ENCODE measurements at regions not wholly inside any gene's neighbourhood (a gene's known extent, or its start where the extent isn't known, plus 50 kb on each side); places are given as distances from the start of the nearest gene placed in this dataset.
"Not testable (repeated sequence)": the region's sequence is repeated elsewhere in the genome, so short reads cannot be mapped to it uniquely, and the experiment has no call there.

DNA sequence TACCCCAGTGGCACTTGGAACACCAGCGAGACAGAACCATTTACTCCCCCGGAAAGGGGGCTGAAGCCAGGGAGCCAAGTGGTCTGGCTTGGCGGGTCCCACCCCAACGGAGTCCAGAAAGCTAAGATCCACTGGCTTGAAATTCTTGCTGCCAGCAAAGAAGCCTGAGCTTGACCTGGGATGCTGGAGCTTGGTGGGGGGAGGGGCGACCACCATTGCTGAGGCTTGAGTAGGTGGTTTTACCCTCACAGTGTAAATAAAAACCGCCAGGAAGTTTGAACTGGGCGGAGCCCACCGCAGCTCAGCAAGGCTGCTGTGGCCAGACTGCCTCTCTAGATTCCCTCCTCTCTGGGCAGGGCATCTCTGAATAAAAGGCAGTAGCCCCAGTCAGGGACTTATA lies 62.8 kb downstream of the RPS24 start:
- DNase-seq (ENCODE audit: extremely low read depth in 1 of 2, low read depth in 1 of 2) = not testable (repeated sequence)

DNA sequence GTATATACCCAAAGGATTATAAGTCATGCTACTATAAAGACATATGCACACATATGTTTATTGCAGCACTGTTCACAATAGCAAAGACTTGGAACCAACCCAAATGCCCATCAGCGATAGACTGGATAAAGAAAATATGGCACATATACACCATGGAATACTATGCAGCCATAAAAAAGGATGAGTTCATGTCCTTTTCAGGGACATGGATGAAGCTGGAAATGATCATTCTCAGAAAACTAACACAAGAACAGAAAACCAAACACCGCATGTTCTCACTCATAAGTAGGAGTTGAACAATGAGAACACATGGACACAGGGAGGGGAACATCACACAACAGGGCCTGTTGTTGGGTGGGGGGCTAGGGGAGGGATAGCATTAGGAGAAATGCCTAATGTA lies 68.9 kb downstream of the RPS24 start:
- DNase-seq (ENCODE audit: extremely low read depth in 1 of 2, low read depth in 1 of 2) = not testable (repeated sequence)

DNA sequence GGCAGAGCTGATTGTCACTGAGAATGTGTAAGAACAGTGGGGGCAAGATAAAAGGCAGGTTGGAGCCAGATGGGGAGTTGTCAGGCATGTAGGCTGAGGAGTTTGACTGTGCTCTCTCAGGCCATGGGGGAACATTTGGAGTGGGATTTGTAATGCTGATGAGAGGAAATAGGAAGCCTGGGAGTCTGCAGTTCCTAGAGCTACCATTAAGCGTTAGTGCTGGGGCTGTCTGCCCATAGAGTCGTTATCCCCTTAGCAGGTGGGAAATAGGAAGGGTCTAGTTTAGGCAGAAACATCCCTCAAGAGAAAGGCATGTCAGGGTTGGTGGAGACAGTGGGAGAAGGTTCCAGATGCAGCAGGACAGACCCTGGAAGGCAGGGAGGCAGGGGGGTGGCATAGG lies 75.5 kb downstream of the RPS24 start:
- no peak for DNase-seq (ENCODE audit: extremely low read depth in 1 of 2, low read depth in 1 of 2)

DNA sequence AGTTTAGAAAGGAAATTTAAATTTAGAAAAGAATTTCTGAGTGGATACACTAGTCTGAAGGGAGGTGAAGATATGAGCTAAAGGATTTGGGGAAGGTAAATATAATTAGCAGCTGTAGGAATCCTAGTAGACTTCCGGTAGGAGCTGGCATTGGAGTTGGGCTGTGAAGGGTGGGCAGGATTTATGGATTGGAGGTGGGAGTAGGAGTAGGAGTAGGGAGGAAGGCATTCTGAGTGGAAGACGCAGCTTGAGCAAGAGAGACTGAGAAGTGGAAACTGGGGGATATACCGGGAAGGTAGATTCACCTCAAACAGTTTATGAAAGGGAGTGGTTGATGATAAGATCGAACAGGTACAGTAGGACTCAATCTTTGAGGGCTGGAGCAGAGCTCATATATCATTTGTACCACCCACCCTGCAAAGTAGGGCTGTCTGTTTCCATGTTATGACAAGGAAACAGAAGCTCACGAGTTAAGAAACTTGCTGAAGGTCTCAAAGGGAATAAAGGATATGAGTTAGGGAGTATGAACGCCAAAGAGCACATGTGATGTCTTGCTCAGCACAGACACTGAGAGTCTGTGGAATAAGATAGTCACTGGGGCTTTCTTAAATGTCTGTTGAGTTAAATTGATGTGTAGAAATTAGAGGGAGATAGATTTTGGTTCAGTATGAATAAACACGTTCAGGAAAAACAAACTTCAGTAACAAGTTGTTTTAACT lies 81.6 kb downstream of the RPS24 start:
- no peak for DNase-seq (ENCODE audit: extremely low read depth in 1 of 2, low read depth in 1 of 2)

DNA sequence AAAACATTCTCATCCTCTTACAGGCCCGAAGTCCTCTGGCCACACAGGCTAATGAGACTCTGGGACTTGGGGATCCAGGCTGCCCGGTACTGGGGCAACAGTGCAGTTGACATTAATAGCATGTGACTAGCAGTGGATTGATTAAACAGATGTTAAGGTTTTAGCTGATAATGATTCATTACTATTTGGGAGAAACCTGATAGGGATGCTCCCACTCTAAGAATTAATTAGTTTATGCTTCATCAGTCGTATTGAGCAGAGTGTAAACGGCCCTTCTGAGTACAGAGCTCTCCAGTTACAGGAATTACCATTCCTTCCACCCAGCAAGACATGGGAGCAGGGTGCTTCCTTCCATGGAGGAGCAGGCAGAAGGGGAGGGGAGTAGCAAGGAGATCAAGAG lies 82.7 kb downstream of the RPS24 start:
- DNase-seq (ENCODE audit: extremely low read depth in 1 of 2, low read depth in 1 of 2) = no peak

DNA sequence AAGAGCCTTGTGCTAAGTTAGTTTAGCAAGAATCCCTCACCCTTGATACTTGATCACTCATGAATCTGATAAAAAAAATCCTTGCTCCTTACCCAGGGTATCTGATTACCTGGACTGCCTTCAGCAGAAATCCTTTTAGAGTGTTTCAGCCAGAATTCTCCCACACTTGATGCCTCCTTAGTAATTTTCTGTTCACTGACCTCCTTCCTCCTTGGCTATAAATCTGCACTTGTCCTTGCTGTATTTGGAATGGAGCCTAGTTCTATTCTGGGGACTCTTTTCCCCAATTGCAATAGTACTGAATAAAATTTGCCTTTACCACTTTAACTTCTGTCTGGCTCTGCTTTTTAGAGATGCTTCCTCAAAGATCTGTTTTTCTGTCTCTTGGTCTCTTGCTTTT lies 84.9 kb downstream of the RPS24 start:
- DNase-seq (ENCODE audit: extremely low read depth in 1 of 2, low read depth in 1 of 2) = no peak

DNA sequence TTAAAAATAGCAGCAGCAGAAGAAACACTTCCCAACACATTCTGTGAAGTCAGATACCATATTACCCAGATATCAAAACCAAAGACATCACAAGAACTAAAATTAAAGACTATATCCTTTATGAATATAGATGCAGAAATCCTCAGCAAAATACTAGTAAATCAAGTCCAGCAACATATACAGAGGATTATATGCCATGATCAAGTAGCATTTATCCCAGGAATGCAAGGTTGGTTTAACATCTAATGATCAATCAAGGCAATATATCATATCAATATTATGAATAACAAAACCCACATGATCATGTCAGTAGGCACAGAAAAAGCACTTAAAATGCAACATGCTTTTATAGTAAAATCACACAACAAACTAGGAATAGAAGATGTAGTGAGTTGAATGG lies 88.1 kb downstream of the RPS24 start:
- DNase-seq (ENCODE audit: extremely low read depth in 1 of 2, low read depth in 1 of 2) = no peak

DNA sequence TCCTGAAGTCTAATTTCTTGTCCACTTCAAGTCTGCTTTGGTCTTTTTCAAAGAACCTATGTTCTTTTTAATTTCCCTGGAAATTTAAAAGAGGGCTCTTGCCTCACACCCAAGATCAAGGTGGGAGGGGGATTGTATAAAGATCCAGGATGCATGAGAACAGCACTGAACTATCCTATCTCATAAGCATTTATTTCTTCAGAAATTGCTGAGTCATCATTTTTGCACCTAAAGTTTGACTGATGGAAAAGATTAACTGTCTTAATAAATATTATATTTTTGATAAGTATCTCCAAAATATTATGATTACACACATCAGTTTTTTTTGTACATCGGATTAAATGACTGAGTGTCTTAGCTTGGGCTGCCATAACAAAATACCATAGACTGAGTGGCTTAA lies 90.5 kb downstream of the RPS24 start:
- no peak for DNase-seq (ENCODE audit: extremely low read depth in 1 of 2, low read depth in 1 of 2)

DNA sequence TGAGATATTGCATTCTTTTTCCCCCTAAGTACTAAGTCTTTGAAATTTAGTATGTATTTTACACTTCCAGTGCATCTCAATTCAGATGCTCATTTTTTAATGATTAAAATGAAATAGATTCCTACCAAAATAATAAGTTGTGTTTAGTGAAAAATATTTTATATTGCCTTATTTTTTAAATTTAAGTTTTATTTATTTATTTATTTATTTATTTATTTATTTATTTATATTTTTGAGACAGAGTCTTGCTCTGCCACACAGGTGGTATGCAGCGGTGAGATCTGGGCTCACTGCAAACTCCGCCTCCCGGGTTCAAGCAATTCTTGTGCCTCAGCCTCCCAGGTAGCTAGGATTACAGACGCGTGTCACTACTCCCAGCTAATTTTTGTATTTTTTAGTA lies 95.5 kb downstream of the RPS24 start:
- no peak for DNase-seq (ENCODE audit: extremely low read depth in 1 of 2, low read depth in 1 of 2)

DNA sequence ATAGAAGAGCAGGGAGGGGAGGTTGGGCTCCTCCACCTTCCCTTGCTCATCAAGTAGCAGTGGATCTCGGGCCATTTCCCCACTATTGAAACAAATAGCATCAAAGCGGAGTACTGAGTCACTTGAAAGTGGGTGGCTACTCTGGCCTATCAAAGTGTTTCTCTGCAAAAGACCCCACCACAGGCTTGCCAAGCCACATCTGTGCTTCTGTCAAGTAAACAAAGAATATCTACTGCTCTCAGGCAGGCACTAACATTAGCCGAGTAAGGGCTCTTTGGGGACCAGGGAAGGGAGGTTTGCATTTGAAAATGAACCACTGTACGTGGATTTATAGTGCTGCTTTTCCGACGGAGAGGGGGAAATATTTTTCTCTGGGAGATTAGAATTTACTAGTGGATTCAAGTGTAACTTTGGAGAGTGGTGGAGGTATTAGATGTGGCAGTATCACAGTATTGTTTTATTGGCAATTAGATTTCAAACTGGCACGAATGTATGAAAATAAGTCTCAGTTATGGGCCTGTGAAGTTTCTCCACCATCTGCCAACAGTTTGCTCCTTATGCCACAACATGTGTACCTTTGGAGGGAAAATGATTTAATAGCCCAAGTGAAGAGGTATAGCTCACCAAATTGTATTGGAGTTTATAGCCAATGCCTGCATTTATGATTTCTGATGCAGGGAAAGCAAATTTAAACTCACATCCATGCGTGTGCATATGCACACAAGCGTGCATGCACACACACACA lies 97.5 kb downstream of the RPS24 start:
- DNase-seq (ENCODE audit: extremely low read depth in 1 of 2, low read depth in 1 of 2) = no peak

DNA sequence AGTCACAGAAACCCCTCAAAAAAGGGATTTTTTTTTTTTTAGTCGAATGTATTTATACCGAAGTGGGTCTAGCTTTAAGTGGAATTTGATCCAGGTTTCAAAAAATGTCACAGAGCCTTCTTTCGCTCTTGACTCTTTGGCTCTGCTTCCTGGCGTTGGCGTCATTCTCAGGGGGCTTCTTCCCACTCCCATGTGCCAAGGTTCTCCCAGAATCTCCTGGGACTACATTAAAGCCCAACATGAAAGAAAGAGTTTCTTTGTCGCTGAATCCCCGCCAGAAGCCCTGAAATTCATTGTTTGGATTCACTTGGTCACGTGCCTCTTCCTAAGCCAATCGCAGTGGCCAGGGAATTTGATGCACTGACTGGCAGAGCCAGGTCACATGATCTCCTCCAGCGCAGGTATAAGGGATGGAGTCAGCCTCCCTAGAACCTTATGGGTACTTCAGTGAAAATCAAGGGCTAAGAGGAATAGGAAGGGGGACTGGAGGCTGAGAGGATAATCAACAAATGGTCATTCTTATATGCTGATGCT lies 101.2 kb downstream of the RPS24 start:
- DNase-seq (ENCODE audit: extremely low read depth in 1 of 2, low read depth in 1 of 2) = no peak

DNA sequence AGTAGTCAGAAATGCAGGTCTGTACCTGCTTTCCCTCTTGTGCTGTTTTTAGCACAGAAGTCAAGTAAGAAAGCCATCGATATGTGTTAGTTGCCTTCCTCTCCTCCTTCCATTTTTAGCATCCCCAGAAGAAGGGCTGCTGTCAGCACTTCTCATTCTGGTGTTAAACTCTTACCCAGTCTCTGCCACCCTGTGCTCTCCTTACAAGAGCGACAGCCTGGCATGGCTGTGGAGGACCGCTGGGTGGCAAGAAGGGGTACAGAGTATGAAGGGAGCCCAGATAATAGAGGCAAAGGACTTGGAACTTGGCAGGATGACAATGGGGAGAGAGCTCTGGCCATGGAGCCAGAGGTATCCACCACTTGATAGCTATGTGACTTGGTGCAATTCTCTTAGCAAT lies 103.5 kb downstream of the RPS24 start:
- no peak for DNase-seq (ENCODE audit: extremely low read depth in 1 of 2, low read depth in 1 of 2)

DNA sequence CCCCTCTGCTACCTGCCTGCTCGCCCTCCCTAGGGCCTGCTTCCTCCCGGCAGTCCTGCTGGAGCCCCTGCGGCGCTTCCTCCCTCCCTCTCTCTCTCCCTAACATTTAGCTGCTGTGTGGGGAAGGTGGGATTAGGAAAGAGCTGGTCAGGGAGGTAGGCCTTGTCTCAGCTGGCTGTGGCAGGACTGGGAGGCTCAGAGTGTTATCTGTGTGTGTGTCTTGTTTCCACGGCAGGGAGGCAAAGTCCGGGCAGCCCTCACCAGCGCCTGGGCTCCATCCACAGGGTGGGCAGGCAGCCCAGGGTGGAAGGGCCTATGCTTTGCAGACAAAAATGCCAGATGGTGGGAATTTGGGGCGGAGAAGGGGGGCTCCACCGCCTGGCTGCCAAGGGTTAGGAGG lies 105.7 kb downstream of the RPS24 start:
- DNase-seq (ENCODE audit: extremely low read depth in 1 of 2, low read depth in 1 of 2) = no peak

DNA sequence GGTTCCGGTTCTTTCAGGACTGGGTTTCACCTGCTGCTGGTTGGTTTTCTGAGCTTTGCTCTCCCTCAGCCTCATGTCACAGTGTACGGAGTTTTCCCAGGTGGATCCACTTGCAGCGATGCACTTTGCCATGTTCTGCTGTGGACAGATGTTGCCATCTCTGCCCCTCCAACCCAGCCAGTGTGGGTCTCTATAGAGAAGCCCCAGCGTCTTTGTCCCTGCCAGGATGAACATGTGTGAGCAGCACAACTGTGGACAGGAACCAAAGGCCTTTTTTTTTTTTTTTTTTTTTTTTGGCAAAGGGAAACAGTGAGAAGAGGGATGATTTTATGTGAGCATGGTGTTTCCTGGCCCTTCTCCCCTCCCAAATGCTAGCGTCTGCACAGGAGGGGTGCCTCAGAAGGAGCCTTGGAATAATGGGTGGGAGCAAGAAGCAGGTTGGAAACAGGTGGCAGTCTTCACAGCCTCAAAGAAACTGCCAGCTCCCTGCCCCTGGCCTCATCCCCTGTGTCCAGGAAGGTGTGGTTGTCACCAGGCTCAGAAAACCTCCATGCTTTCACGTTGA lies 106.5 kb downstream of the RPS24 start:
- no peak for DNase-seq (ENCODE audit: extremely low read depth in 1 of 2, low read depth in 1 of 2)

DNA sequence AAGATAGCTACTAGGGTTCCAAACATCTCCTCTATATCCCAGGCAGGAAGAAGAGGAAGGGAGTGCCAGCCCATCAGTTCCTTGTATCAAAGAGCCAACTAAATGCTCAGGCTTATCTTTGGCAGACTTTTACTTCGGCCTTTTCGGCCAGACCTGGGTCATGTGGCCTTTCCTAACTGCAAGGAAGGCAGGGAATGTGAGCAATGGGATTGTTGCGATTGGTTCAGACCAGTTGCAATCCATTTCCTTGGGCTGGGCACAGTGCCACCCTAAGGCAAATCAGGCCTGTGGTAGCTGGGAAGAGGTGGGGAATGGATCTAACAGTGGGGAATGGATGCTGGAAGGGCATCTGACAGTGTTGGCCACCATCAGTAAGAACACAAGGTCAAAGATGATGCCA lies 109.9 kb downstream of the RPS24 start:
- no peak for DNase-seq (ENCODE audit: extremely low read depth in 1 of 2, low read depth in 1 of 2)

DNA sequence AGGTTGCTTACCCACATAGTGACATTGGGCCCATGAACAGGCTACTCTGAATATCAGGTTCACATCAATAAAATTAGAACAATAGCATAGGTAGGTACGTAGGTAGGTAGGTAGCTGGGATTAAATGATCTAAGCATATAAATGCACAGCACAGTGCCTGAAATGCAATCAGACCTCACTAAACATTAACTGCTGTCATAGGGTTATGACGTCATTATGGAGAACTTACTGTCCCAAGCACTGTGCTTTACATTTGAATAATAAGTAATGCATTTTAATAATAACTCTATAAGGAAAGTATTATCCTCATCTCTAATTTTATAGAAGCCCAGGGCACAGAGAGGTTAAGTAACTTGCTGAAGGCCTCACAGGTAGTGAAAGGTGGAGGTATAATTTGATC lies 112.5 kb downstream of the RPS24 start:
- no peak for DNase-seq (ENCODE audit: extremely low read depth in 1 of 2, low read depth in 1 of 2)

DNA sequence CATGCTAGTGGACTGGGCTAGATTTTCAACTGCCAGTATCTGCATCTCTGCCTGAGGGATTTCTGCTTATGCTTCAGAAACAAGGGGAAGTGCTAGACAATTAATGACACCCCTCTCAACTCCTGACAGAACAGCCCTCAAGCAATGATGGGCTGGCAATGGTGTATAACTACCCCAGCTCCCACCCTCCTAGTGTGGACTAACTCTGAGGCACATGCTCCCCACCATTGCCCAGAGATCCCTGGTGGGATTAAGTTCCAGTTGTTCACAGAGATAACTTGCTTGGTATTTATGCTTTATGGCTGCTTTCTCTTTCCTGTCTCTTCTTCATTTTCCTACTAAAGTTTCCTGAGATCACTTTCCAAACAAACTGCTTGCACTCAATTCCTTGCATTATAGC lies 113.5 kb downstream of the RPS24 start:
- no peak for DNase-seq (ENCODE audit: extremely low read depth in 1 of 2, low read depth in 1 of 2)

DNA sequence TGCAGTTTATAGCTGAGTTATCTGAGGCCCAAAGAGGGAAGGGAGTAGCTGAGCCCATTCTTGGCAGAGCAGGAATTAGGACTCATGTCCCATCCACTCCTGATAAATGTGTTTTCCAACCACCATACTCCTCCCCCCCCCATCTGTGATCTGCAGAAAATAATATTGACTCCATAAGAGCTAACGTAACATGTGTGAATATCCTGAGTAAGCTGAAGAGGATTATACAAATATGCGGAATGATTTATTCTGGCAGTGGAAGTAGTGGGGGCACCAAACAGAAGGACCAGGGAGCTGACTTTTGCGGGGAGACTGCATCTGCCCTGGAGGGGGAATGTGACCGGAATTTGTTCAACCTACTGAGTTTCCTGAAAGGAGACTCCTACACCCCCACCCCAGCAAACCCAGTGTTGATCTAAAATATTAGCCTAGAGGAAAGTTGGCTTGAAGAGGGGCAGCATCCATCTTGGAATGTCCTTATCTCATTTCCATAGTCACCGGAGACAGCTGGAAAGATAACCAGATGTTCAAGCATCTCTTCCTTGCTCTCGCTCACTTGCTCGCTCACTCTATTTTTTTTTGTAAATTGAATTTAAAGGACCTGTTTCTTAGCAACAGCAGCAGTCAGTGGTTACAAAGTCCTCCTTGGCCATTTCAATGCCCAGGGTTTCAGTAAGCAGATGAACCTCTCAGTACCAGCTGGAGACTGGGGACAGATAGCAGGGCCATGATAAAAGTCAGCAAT lies 114.7 kb downstream of the RPS24 start:
- DNase-seq (ENCODE audit: extremely low read depth in 1 of 2, low read depth in 1 of 2) = no peak

DNA sequence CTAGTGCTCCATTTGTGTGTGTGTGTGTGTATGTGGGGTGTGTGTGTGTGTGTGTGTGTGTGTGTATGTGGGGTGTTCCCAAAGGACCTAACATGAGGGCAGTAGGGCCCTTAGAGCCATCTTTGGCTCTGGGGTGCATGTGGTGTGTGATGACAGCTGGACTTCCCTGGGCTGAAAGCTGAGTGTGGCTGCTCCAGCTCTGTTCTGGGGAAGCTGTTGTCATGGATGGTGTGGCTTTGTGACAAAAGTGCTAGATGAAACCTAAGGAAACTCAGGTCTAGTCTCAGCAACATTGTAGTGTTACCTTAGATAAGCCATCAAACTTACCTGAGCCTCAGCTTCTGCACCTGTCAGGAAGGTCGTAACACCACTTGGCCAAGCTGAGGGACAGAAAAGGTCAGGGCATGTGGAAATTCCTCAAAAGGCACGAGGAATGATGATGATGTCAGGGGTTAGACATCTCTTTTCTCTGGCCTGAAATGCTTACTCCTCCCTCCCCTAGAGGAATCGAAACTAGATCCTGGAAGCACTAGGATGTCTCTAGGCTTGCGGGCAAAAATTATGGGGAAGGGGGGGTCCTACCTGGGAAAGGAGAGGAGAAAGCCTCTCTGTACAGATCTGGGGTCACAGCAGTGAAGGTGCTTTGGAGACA lies 115.4 kb downstream of the RPS24 start:
- no peak for DNase-seq (ENCODE audit: extremely low read depth in 1 of 2, low read depth in 1 of 2)

DNA sequence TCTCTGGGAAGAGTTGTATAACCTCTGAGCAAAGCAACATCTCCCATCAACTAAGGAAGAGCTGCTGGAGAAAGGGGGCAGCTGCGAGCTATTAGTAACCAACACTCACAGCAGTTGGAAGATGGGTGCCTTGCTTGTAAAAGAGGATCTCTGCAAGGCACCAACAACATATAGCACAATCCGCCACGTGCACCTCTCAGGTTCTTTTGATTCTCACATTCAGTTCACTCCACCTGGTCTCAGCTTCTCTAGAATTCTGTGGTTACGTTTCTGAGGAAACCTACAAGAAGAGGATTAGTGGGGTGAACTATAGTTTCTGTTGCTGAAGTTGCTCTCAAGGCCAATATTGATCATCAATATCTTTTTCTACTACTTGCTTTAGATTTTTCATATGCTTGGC lies 117.1 kb downstream of the RPS24 start:
- no peak for DNase-seq (ENCODE audit: extremely low read depth in 1 of 2, low read depth in 1 of 2)

DNA sequence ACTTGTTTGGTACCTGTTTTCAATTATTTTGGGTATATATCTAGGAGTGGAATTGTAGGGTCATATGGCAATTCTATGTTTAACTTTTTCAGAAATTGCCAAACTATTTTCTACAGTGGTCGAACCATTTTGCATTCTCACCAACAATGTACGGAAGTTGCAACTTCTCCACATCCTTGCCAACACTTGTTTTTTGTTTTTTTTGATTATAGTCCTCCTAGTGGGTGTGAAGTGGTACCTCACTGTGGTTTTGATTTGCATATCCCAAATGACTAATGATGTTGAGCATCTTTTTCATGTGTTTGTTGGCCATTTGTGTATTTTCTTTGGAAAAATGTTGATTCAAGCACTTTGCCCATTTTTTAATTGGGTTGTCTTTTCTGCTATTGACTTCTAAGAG lies 122.1 kb downstream of the RPS24 start:
- no peak for DNase-seq (ENCODE audit: extremely low read depth in 1 of 2, low read depth in 1 of 2)

Data from stimulated activated CD8-positive, alpha-beta memory T cell treated with anti-CD3 and anti-CD28 coated beads, Interleukin-7, amount 100 ng/mL, for 48 hours (primary cell).